ENCODE measurements at regions not wholly inside any gene's neighbourhood (a gene's known extent, or its start where the extent isn't known, plus 50 kb on each side); places are given as distances from the start of the nearest gene placed in this dataset.

DNA sequence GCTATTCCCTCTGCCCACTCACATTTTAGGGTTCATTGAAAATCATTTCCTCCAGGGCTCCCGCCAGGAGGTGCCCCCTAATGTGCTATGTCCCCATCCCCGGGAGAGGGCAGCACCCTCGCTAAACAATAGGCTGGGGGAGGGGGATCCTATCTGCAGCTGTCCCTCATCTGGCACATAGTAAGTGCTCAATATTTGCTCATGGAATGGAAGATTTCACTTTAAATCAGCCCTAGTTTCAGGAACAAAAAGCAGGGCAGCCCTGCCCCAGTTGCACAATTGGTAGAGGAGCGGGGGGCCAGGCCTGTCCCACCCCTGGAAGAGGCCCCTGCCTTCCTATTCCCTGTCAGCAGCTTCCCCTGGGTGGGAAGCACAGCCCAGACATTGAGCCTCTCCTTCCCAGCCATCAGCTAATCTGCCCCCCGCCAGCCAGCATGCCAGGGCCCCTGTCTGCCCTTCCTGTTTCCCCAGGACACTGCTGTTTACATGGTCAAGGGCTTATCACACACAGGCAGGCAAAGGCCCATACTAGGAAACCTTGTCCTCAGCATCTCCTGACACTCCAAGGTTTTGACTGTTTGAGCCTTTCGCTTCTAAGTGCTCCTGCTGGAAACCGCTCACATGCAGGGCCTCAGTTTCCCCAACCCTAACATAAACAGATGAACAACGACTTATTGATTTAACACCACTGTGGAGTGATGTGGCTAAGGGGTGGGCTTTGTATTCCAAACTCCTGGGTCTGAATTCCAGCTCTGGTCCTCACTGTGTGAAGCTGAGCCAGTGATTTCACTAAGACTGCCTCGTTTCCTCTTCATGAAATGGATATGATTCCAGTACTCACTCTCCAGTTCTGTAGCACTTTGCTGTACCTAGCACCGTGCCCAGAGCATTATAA, 130.7 kb upstream of the ZMIZ1 start:
- DNase-seq: no peak

DNA sequence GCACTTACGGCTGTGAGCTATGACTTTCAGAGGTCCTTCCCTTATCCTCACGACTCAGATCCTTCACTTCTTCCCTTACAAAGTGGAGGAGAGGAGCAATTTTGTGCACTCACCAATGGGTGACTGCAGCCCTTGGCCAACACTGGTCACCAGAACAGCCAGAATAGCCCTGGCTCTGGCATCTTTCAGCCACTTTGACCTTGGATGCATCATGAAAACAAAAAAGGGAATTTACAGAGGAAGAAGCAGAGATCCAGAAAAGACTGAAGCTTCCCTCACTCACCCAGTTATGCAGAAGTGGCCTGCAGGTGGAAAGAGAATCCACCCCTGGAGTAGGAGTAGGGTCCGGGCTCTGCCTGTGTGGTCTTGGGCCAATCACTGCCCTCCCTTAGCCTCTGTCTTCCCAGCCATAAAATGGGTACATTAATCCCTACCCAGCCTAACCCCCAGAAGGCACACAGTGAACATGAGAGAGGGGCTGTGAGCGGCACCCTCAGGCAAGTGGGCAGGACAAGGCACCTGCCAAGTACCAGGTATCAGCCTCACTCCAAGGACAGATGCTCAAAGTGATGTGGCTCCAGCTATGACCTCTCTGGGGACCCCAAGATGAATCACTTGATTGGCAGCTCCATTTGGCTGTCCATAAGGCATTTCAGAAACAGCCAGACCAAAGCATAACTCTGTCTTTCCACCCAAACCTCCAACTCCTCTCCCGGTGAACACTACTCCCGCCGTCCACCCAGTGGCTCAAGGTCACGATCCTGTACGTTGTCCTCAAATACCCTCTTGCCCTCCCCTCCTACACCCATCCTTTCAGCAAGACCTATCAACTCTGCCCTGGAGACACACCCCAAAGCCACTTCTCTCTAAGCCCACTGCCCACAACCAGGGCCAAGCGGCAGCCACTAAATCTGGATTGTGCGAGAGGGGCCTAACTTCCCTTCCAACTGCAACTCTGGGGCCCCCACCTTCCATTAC, 129.8 kb upstream of the ZMIZ1 start:
- no peak for DNase-seq

DNA sequence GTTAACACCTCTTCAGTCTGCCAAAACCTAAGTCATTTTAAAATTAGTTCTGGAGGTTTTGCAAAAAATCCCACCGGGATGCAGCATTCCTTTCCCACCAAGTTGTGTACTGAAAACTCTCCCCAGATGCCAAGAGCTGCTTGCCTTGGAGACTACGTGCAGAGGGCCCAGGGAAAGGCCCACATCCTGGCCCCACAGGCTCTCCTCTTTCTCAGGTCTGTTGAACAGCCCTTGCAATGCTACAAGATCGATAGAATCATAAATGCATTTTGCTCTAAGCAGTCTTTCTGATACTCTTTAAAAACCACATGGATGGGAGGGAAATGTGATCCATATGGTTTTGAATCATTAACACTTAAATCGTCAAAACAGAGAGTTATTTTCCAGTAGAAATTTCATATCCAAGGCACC, 126.7 kb upstream of the ZMIZ1 start:
- DNase-seq: no peak

DNA sequence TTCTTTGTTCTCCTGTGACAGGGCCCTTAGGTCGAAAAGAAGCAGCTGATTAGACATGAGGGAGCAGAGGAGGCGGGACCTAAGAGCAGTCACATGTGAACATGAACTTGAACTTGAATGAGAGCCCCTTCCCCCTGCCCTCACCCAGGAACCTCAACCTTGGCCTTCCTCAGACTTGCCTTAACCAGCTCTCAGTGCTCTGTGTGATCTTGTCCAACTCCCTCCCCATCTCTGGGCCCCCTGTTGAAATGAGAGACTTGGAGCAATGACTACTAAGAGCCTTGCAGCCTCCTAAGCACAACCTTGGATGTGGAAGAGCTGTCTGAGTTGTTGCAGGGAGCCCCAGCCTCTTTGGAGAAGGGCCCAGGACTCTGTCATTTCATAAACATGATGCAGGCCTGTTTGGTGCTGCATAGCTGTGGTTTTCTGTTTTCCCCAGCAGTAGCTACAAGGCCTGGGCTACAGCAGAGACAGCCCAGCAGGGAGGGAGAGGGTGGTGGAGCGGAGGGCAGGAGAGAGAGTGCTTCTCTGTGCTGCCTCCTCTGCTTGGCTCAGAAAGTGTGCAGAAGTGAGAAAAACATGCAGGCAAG, 123.9 kb upstream of the ZMIZ1 start:
- DNase-seq: no peak

DNA sequence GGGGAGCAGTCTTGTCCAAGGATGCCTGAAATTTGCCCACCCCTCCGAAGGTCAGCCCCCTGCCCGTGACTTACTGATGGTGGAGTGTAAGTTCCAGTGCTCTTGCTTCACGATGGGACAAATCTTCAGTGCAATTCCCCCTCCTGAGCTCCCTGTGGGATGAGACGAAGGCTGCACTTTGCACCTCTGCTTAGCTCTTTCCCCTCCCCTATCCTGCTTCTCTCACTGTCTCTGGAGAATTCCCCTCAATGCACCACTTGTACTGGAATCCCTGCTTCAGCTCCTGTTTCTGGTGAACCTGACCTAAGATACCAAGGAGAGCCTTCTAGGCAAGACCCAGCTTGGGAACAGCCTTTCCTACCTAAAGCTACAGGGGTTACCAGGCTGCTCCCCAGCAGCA, 122.9 kb upstream of the ZMIZ1 start:
- no peak for DNase-seq

DNA sequence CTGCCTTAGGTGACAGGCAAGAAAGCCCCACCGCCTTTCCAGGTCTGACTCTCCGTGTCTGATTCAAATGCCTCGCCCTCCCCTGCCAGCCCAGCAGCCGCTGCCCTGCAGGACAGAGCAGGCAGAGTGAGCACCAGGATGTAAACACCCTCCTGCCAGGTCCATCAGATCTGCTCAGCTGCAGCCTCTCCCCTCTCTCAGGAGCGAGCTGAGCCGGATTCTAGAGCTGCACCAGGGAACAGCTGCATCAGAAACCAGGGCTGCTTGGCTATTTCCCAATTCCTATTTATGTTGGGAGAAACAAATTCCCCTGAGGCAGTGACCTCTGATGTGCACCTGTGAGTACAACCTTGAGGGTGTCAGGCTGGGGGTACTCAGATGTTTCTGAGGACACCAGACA, 121.5 kb upstream of the ZMIZ1 start:
- DNase-seq: no peak

DNA sequence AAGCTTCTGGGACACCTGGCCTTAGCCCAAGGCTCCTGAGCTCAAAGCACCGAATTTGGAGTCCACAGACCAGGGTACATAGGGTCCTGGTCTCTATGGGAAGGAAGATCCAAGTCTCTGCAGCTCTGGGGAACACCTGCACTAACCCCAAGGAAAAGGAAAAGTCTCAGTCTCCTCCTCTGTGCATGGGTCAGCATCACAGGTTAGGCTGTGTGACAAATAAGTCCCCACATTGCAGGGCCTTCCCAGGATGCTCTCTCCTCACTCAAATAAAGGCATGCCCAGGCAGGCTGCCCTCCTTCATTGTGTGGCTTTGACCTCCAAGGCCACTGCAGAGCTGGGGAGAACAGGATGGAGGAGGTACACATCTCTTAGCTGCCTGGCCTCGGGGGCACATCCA, 121.0 kb upstream of the ZMIZ1 start:
- DNase-seq: no peak

- no peak for DNase-seq
These were observed 120.1 kb upstream of the ZMIZ1 start for GRCh38 chr10:78948621-78949030.

GRCh38 chr10:78950656-78951587, 117.8 kb upstream of the ZMIZ1 start:
- DNase-seq: no peak

DNA sequence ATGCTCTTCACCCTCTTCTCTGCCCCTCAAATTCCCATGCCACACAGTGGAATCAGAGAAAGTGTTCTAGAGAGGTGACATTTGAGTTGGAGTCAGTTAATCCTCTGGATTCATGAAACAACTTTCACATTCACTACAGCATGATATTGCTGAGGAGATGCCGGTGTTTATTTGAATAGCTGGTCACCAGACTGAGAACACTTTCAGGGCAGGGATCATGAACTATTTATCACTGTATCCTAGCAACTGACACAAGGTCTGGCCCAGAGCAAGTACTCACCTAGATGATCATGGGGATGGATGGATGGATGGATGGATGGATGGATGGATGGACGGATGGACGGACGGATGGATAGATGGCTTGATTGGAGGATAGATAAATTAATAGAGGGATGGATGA, 116.7 kb upstream of the ZMIZ1 start:
- no peak for DNase-seq

DNA sequence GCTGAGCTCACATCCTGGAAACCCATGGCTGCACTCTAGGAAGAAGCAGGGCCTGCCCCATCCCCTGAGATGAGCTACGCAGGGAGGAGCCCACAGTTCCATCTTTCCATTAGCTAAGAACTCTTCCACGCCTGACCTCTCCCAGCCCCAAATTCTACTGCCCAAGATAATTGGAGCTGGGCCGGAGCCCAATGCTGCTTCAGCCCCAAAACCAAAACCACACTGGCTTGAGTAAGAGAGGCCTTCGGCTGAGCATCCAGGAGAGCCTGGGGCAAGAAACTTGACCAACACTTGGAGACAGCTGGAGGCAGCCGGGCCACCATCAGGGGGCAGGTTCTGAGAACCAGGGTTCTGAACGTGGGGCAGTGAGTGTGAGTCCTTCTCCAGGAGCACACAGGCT, 116.1 kb upstream of the ZMIZ1 start:
- no peak for DNase-seq

- DNase-seq: no peak
These were observed 115.5 kb upstream of the ZMIZ1 start for GRCh38 chr10:78953113-78953798.

DNA sequence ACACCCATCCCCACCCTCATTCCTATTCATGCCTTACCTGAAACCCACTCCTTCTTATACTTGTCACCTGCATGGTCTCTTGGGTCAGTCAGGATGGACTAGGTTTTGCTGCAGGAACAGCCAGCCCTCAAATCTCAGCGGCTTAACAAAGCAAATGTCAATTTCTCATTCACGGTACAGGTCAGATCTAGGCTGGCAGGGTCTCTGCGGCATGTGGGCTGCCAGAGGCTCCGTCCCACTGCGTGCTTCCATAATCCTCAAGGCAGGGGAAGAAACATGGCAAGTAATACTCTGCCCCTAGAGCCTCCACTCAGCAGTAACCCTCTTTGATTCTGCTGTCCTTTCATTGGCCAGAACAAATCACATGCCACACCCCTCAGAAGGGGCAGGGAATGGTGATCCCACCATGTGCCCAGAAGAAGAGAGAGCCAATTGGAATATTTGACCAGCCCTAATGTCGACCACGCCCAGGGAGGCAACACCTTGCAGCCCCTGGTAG, 114.9 kb upstream of the ZMIZ1 start:
- DNase-seq: no peak

DNA sequence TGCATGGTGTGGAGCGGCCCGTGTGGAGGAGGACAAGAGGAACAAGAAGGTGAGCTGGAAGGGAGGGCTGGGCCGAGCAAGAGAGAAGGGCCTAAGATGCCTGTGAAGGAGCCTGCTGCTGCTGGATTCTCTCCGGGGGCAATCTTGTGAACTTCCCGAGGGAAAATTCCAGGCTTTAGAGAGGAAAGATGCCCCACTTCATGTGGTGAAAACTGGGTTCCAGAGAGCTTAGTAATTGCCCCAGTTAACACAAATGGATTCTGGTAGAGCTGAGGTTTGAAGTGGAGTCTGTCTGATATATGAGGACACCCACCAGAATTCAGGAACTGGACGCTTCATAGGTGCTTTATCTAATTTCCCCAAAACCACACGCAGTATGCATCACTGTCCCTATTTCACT, 114.1 kb upstream of the ZMIZ1 start:
- DNase-seq: no peak

DNA sequence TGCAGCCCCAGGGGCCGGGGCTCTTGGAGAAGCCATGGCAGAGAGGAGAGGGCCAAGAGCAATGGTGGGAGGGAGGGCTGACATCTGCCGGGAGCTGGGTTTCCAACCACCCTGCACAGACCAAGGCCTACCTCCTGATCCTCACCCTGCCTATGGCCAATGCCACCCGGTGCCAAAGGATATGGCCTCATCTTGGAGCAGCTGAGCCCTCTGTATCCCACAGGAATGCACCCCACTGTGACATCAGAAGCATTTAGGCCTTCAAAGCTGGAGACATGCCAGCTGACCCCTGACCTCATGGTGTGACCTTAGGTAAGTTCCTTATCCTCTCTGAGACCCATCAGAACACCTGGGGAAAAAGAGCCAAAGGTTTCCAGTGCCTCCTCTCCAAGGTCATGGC, 113.6 kb upstream of the ZMIZ1 start:
- no peak for DNase-seq

- no peak for DNase-seq
These were observed 112.4 kb upstream of the ZMIZ1 start for GRCh38 chr10:78956391-78956790.

DNA sequence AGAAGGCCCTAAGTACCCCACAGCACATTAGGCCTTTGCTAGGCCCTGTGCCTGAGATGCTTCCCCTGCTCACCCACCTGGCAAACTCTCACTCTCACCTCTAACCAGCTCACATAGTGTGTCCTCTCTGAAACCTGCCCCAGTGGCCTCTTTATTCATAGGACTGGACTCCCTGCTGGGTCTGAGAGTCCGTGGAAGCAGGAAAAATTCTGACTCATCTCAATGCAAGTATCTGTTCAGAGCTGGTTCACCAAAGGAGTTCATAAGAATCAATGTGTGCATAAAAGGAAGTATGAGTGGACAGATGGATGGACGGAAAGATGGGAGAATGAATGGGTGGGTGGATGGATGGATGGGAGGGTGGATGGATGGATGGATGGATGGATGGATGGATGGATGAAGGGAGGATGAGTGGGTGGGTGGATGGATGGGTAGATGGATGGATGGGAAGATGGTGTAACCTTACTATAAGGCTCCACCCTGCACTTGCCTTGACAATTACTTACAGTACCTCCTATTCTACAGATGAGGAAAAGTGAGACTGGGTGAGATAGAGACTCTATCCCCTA, 111.2 kb upstream of the ZMIZ1 start:
- DNase-seq: no peak

GRCh38 chr10:78959217-78959923, 109.4 kb upstream of the ZMIZ1 start:
- DNase-seq: no peak

GRCh38 chr10:78959924-78960285, 108.9 kb upstream of the ZMIZ1 start:
- no peak for DNase-seq

- DNase-seq: no peak
These were observed 108.4 kb upstream of the ZMIZ1 start for GRCh38 chr10:78960316-78960800.
